Thoracic aorta (tissue), 2 donors: ENCODE measurements at regions not wholly inside any gene's neighbourhood (a gene's known extent, or its start where the extent isn't known, plus 50 kb on each side); places are given as distances from the start of the nearest gene placed in this dataset.
"Not testable (repeated sequence)": the region's sequence is repeated elsewhere in the genome, so short reads cannot be mapped to it uniquely, and the experiment has no call there.

Experiments used
- ATAC-seq: fragments of 150-250 bp; one replicate; pipeline ENCODE4 v1.8.0; 2017; ENCODE audit warnings: low read depth; ENCODE audit not compliant: insufficient number of reproducible peaks, low FRiP score
- DNase-seq: peaks from one replicate; pipeline ENCODE4 v3.0.0-alpha.2; 2020; ENCODE audit warnings: low spot score
- H3K27ac ChIP-seq, 2 donors: fragments of 200-600 bp; sonication (generic); 1 replicate in 1 of 2; 2 replicates in 1 of 2; pipeline ENCODE4 v1.5.1; 2016; ENCODE audit warnings: mild to moderate bottlenecking in 2 of 2, moderate library complexity in 2 of 2
- H3K27me3 ChIP-seq: fragments of 200-600 bp; sonication (generic); replicated peaks from 2 replicates; pipeline ENCODE4 v1.6.0; 2016; ENCODE audit warnings: mild to moderate bottlenecking; ENCODE audit not compliant: insufficient read depth
- H3K36me3 ChIP-seq: fragments of 200-600 bp; sonication (generic); one replicate; pipeline ENCODE4 v1.5.1; 2016
- H3K4me1 ChIP-seq, 2 donors: fragments of 200-600 bp; sonication (generic); 1 replicate in 1 of 2; 2 replicates in 1 of 2; pipeline versions ENCODE4 v1.5.1 to v1.6.0; 2016; ENCODE audit warnings: low read depth in 2 of 2, mild to moderate bottlenecking in 1 of 2; ENCODE audit not compliant: control insufficient read depth in 1 of 2
- H3K4me3 ChIP-seq: fragments of 200-600 bp; sonication (generic); 2 replicates; pipeline ENCODE4 v1.5.1; 2016; ENCODE audit warnings: mild to moderate bottlenecking
- H3K9me3 ChIP-seq: fragments of 200-600 bp; sonication (generic); 2 replicates; pipeline ENCODE4 v1.5.1; 2016
- TF ChIP-seq, protein P1 (sequence below): fragments of 200-600 bp; sonication (generic); IDR thresholded peaks from one replicate; pipeline ENCODE4 v1.5.1; 2019; ENCODE audit warnings: antibody characterized with exemption

DNA sequence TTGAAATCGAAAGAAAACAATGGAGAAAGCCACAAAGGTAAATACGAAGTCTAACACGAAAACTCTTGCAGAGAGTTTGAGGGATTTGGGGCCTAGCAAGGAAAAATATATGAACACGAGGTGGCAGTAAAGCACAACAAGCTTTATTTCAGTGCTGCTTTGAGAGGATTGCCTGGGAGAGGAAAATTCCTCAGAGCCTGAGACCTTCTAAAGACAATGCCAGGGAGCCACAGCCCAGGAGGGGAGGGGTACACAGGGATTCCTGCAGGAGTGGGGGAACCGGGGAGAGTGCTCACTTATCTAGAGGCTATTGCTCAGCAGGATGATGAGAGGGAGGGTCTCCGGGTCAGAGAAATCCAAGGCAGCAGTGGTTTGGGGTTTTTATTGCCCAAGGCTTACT, 134.9 kb upstream of the ADCY2 start:
- TF ChIP-seq, protein P1, sequence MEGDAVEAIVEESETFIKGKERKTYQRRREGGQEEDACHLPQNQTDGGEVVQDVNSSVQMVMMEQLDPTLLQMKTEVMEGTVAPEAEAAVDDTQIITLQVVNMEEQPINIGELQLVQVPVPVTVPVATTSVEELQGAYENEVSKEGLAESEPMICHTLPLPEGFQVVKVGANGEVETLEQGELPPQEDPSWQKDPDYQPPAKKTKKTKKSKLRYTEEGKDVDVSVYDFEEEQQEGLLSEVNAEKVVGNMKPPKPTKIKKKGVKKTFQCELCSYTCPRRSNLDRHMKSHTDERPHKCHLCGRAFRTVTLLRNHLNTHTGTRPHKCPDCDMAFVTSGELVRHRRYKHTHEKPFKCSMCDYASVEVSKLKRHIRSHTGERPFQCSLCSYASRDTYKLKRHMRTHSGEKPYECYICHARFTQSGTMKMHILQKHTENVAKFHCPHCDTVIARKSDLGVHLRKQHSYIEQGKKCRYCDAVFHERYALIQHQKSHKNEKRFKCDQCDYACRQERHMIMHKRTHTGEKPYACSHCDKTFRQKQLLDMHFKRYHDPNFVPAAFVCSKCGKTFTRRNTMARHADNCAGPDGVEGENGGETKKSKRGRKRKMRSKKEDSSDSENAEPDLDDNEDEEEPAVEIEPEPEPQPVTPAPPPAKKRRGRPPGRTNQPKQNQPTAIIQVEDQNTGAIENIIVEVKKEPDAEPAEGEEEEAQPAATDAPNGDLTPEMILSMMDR: peak; percentile 38
- no peak for DNase-seq

DNA sequence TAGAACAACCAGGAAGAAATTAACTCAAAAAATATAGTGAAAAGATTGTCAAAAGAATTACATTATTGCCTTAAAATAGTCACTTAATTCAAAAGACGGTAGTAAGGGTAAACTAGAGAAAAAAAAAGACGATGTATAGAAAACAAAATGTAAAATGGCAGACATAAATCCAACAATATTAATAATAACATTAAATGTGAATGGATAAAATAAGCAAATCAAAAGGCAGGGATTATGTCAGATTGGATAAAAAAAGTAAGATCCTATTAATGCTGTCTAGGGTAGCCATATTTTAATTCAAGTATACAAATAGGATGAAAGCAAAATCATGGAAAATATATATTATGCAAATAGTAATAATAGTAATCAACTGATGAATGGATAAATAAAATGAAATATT, 134.0 kb upstream of the ADCY2 start:
- no peaks in the 10 kb centered on the region for H3K36me3 ChIP-seq
- no peak overlapping the region for H3K27ac ChIP-seq
- H3K27me3 ChIP-seq: no peaks in the 10 kb centered on the region
- no peak for ATAC-seq
- TF ChIP-seq, protein P1: no peak
- H3K4me3 ChIP-seq: no peak overlapping the region
- H3K4me1 ChIP-seq: no peaks in the 10 kb centered on the region
- H3K9me3 ChIP-seq: no peaks in the 10 kb centered on the region
- DNase-seq: no peak

More for the DNA sequence above, 134.9 kb upstream of the ADCY2 start:
- Histone ChIP-seq H3K27me3 (no peaks in the 10 kb centered on the region), H3K27ac (no peak overlapping the region), H3K9me3 (no peaks in the 10 kb centered on the region), H3K36me3 (no peaks in the 10 kb centered on the region), H3K4me1 (no peaks in the 10 kb centered on the region), H3K4me3 (no peak overlapping the region)
- no peak for ATAC-seq

DNA sequence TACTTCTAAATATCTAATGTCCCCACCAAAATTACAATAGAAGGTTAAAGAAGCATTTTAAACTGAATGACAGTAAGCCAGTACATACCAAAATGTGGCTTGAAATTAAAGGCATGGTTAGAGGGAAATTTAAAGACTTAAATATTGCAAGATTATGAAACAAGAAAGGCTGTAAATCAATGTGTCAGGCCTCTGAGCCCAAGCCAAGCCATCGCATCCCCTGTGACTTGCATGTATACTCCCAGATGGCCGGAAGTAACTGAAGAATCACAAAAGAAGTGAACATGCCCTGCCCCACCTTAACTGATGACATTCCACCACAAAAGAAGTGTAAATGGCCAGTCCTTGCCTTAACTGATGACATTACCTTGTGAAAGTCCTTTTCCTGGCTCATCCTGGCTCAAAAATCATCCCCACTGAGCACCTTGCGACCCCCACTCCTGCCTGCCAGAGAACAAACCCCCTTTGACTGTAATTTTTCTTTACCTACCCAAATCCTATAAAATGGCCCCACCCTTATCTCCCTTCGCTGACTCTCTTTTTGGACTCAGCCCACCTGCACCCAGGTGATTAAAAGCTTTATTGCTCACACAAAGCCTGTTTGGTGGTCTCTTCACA, 132.4 kb upstream of the ADCY2 start:
- not testable (repeated sequence) for DNase-seq, H3K27ac ChIP-seq, H3K4me1 ChIP-seq, H3K27me3 ChIP-seq, ATAC-seq, H3K36me3 ChIP-seq, H3K9me3 ChIP-seq, H3K4me3 ChIP-seq

DNA sequence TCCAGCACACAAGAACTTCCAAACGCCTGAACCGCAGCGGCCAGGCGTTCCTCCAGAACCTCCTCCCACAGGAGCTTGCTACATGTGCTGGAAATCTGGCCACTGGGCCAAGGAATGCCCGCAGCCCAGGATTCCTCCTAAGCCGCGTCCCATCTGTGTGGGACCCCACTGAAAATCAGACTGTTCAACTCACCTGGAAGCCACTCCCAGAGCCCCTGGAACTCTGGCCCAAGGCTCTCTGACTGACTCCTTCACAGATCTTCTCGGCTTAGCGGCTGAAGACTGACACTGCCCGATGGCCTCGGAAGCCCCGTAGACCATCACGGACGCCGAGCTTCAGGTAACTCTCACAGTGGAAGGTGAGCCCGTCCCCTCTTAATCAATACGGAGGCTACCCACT, 130.2 kb upstream of the ADCY2 start:
- not testable (repeated sequence) for H3K27me3 ChIP-seq, H3K4me1 ChIP-seq, H3K9me3 ChIP-seq, H3K36me3 ChIP-seq, DNase-seq, H3K27ac ChIP-seq, H3K4me3 ChIP-seq, ATAC-seq

DNA sequence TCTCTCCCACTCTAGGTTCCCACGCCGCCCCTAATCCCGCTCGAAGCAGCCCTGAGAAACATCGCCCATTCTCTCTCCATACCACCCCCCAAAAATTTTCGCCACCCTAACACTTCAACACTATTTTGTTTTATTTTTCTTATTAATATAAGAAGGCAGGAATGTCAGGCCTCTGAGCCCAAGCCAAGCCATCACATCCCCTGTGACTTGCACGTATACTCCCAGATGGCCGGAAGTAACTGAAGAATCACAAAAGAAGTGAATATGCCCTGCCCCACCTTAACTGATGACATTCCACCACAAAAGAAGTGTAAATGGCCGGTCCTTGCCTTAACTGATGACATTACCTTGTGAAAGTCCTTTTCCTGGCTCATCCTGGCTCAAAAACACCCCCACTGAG, 127.2 kb upstream of the ADCY2 start:
- ATAC-seq, H3K4me3 ChIP-seq, H3K27ac ChIP-seq, DNase-seq, H3K36me3 ChIP-seq, H3K27me3 ChIP-seq, H3K4me1 ChIP-seq, H3K9me3 ChIP-seq: not testable (repeated sequence)

DNA sequence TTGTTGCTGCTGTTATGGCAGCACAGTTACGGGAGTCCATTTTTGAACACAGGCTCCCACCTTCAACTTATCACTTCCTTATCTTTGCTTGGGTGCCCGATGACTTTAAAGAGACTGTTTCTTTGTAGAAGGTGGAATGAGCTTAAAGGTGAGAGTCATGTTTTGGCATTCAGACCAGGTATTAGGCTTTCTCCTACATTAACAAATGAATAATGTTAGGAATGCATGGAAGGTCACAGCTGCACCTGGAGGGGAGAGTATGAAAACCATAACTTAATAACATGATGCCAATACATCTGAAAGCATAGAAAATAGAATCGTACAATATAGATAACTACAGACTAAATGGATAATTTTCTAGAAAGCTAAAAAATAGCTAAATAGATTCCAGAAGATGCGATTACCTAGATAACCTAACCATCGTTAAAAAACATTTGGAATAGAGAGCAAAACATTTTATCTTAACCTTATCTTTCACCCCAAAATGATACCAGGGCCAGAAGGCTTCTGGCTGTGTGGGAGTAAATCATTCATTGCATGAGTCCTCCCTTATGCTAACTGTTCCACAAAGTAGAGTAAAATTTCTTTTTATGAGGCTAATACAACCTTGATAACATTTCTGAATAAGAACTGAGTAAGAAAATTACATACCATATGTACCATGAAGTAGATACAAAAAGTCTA, 126.2 kb upstream of the ADCY2 start:
- ATAC-seq (no peak), DNase-seq (no peak)
- no peaks in the 10 kb centered on the region for H3K4me1 ChIP-seq
- no peaks in the 10 kb centered on the region for H3K27me3 ChIP-seq
- TF ChIP-seq, protein P1: no peak
- no peaks in the 10 kb centered on the region for H3K36me3 ChIP-seq
- no peaks in the 10 kb centered on the region for H3K9me3 ChIP-seq
- H3K27ac ChIP-seq: no peak overlapping the region
- H3K4me3 ChIP-seq: no peak overlapping the region
